Upper lobe of left lung (tissue), 6 donors: ENCODE measurements at regions not wholly inside any gene's neighbourhood (a gene's known extent, or its start where the extent isn't known, plus 50 kb on each side); places are given as distances from the start of the nearest gene placed in this dataset.

Source experiments
- ATAC-seq, 2 donors: fragments of 200-7000 bp; cut with Tn5 transposase; one replicate each; pipeline ENCODE4 v1.9.1; 2022; ENCODE audit warnings: mild to moderate bottlenecking in 2 of 2, moderate library complexity in 2 of 2; ENCODE audit not compliant: low FRiP score in 2 of 2
- DNase-seq, 2 donors: peaks; one replicate each; pipeline ENCODE4 v3.0.0-alpha.2; 2019 to 2020
- H3K27ac ChIP-seq, 4 donors: fragments of 200-600 bp; sonication (generic); one replicate each; pipeline ENCODE4 v1.5.1; 2016 to 2019
- H3K27me3 ChIP-seq, 4 donors: fragments of 200-600 bp; sonication (generic); one replicate each; pipeline ENCODE4 v1.5.1; 2017 to 2019
- H3K36me3 ChIP-seq, 4 donors: fragments of 200-600 bp; sonication (generic); one replicate each; pipeline ENCODE4 v1.5.1; 2016 to 2019
- H3K4me1 ChIP-seq, 4 donors: fragments of 200-600 bp; sonication (generic); one replicate each; pipeline ENCODE4 v1.5.1; 2018 to 2019
- H3K4me3 ChIP-seq, 4 donors: fragments of 200-600 bp; sonication (generic); one replicate each; pipeline ENCODE4 v1.5.1; 2017 to 2019; ENCODE audit warnings: mild to moderate bottlenecking in 2 of 4, moderate library complexity in 1 of 4
- H3K9me3 ChIP-seq, 4 donors: fragments of 200-600 bp; sonication (generic); one replicate each; pipeline ENCODE4 v1.5.1; 2018 to 2019
- CTCF ChIP-seq, 6 experiments: fragments of 450-650 bp in 4 of 6; fragments of 200-600 bp in 2 of 6; sonication (generic) in 2 of 6; IDR thresholded peaks; one replicate each; pipeline ENCODE4 v1.5.1; 2016 to 2019; ENCODE audit warnings: antibody characterized with exemption in 6 of 6
- EP300 ChIP-seq, 4 donors: sonication (generic); formaldehyde crosslinking; IDR thresholded peaks; one replicate each; pipeline ENCODE4 v1.5.1; 2017; ENCODE audit warnings: antibody characterized with exemption in 4 of 4, control low read depth in 2 of 4
- POLR2A ChIP-seq, 4 donors: fragments of 450-650 bp; IDR thresholded peaks; one replicate each; pipeline ENCODE4 v1.5.1; 2016 to 2017; ENCODE audit warnings: antibody characterized with exemption in 4 of 4, mild to moderate bottlenecking in 2 of 4
- POLR2AphosphoS5 ChIP-seq, 2 donors: sonication (generic); formaldehyde crosslinking; IDR thresholded peaks; one replicate each; pipeline ENCODE4 v1.5.1; 2017; ENCODE audit warnings: antibody characterized with exemption in 2 of 2
- WGBS, 2 donors: methylation state at CpG; one replicate each; pipeline ENCODE4 v1.1.5; 2017 to 2018; 5-methylcytosine and 5-hydroxymethylcytosine counted together
- donor health status: DM: no; HTN: no; CAD: no; lungs with moderate emphysema.
- donor health status: DM: no; HTN: yes; CAD: no; lungs with severe emphysema.

- WGBS, 2 donors = 89 to 92% methylated on average over 2 of the region's 2 CpGs
- ATAC-seq = no peak
- H3K27me3 ChIP-seq = no peaks in the 10 kb centered on the region
- H3K36me3 ChIP-seq = no peaks in the 10 kb centered on the region
- H3K9me3 ChIP-seq = no peaks in the 10 kb centered on the region
- no peak overlapping the region for H3K27ac ChIP-seq
- no peaks in the 10 kb centered on the region for H3K4me1 ChIP-seq
- TF ChIP-seq POLR2AphosphoS5 (IDR thresholded peaks at IDR 0.05) (no peak), EP300 (IDR thresholded peaks at IDR 0.05) (no peak), POLR2A (IDR thresholded peaks at IDR 0.05) (no peak), CTCF (IDR thresholded peaks at IDR 0.05) (no peak)
- DNase-seq = no peak
- no peak overlapping the region for H3K4me3 ChIP-seq
Measured at GRCh38 chr2:40584432-40584831, 132.5 kb upstream of the SLC8A1 start.

- H3K4me1 ChIP-seq = no peaks in the 10 kb centered on the region
- WGBS, 2 donors = 67 to 73% methylated on average over 3 of the region's 3 CpGs
- no peak for TF ChIP-seq POLR2A (IDR thresholded peaks at IDR 0.05)
- TF ChIP-seq CTCF (IDR thresholded peaks at IDR 0.05) = no peak
- TF ChIP-seq EP300 (IDR thresholded peaks at IDR 0.05) = no peak
- TF ChIP-seq POLR2AphosphoS5 (IDR thresholded peaks at IDR 0.05) = no peak
Measured at GRCh38 chr2:40591774-40592173, 139.9 kb upstream of the SLC8A1 start.

GRCh38 chr2:40592218-40592617 lies 140.3 kb upstream of the SLC8A1 start:
- Histone ChIP-seq H3K27me3 (no peaks in the 10 kb centered on the region), H3K36me3 (no peaks in the 10 kb centered on the region), H3K4me3 (no peak overlapping the region), H3K27ac (no peak overlapping the region), H3K9me3 (no peaks in the 10 kb centered on the region), H3K4me1 (no peaks in the 10 kb centered on the region)
- no peak for ATAC-seq
- TF ChIP-seq CTCF (IDR thresholded peaks at IDR 0.05) (no peak), POLR2AphosphoS5 (IDR thresholded peaks at IDR 0.05) (no peak), POLR2A (IDR thresholded peaks at IDR 0.05) (no peak), EP300 (IDR thresholded peaks at IDR 0.05) (no peak)
- no peak for DNase-seq
- whole genome bisulfite sequencing, 2 donors = 59 to 62% methylated on average over 2 of the region's 2 CpGs

More at GRCh38 chr2:40591774-40592173, 139.9 kb upstream of the SLC8A1 start:
- Histone ChIP-seq H3K4me3 (no peak overlapping the region), H3K9me3 (no peaks in the 10 kb centered on the region), H3K27me3 (no peaks in the 10 kb centered on the region), H3K36me3 (no peaks in the 10 kb centered on the region), H3K27ac (no peak overlapping the region)
- DNase-seq (no peak), ATAC-seq (no peak)

- no peak overlapping the region for H3K27ac ChIP-seq
- DNase-seq = no peak
- H3K4me3 ChIP-seq = no peak overlapping the region
- H3K4me1 ChIP-seq = no peaks in the 10 kb centered on the region
- H3K27me3 ChIP-seq = no peaks in the 10 kb centered on the region
- no peaks in the 10 kb centered on the region for H3K36me3 ChIP-seq
- TF ChIP-seq POLR2A (IDR thresholded peaks at IDR 0.05) = no peak
- TF ChIP-seq POLR2AphosphoS5 (IDR thresholded peaks at IDR 0.05) = no peak
- ATAC-seq = no peak
- 83 to 95% methylated on average over 4 of the region's 4 CpGs for WGBS, 2 donors
- H3K9me3 ChIP-seq = no peaks in the 10 kb centered on the region
Measured at GRCh38 chr2:40606862-40607261, 155.0 kb upstream of the SLC8A1 start.

- Histone ChIP-seq H3K4me3 (no peak overlapping the region), H3K27me3 (no peaks in the 10 kb centered on the region), H3K36me3 (no peaks in the 10 kb centered on the region), H3K4me1 (no peaks in the 10 kb centered on the region), H3K27ac (no peak overlapping the region), H3K9me3 (no peaks in the 10 kb centered on the region)
- DNase-seq (no peak), ATAC-seq (no peak)
- TF ChIP-seq POLR2A (IDR thresholded peaks at IDR 0.05) = no peak
- TF ChIP-seq EP300 (IDR thresholded peaks at IDR 0.05) = no peak
- TF ChIP-seq POLR2AphosphoS5 (IDR thresholded peaks at IDR 0.05) = no peak
- TF ChIP-seq CTCF (IDR thresholded peaks at IDR 0.05) = no peak
- WGBS, 2 donors = 72 to 84% methylated on average over 4 of the region's 4 CpGs
Measured at GRCh38 chr2:40611196-40611595, 159.3 kb upstream of the SLC8A1 start.
